ENCODE measurements at regions not wholly inside any gene's neighbourhood (a gene's known extent, or its start where the extent isn't known, plus 50 kb on each side); places are given as distances from the start of the nearest gene placed in this dataset.
"Not testable (repeated sequence)": the region's sequence is repeated elsewhere in the genome, so short reads cannot be mapped to it uniquely, and the experiment has no call there.

DNA sequence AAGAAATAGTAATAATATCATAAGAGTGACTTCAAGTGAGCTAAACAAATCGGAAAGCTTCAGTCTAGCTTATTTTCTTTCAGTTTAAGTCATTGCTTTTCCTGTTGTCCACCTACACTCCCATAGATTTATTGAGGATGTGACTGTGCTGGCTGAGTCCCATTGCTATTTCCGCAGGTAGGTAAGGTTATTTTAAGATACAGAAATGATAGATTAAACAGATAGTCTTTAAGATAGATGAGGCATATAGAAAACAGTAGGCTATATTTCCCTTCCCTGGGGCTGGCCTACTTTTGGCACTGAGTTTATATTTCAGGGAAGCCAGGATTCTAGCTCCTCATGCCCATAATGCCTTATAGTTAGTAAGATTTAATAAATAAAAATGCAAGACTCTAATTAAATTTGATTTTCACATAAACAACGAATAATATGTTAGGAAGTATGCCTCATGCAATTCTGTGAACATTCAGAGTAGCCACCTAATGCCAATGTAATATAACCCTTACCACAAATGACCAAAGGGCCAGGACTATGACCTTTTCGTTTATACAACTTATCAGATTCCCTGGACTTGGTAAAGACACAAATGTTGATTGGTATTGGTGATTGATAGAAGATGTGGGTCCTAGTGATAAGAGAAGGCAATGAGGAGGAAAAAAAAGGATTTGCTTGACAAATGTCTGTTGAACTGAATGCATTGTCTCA, 1079.3 kb downstream of the EPHA7 start:
- no peak for DNase-seq (ENCODE audit: low read depth in 4 of 4, low spot score in 2 of 4)

DNA sequence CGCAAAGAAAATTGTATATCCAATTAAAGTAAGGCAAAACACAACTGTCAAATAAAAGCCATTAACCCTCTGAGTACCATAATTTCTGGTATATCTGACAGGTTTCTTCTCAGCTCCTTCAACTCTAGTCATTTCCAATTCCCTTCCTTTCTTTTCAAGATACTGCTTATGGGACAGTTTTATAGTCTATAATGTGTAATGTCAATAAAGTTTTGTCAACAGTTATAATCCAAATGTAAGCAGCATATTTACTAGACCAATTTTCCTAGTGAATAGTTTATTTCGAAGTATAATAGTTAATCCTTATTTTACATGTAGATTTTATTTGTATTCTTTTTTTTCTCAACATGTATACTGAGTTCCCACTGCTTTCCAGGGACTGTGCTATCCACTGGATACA, 1081.8 kb downstream of the EPHA7 start:
- no peak for DNase-seq (ENCODE audit: low read depth in 4 of 4, low spot score in 2 of 4)

DNA sequence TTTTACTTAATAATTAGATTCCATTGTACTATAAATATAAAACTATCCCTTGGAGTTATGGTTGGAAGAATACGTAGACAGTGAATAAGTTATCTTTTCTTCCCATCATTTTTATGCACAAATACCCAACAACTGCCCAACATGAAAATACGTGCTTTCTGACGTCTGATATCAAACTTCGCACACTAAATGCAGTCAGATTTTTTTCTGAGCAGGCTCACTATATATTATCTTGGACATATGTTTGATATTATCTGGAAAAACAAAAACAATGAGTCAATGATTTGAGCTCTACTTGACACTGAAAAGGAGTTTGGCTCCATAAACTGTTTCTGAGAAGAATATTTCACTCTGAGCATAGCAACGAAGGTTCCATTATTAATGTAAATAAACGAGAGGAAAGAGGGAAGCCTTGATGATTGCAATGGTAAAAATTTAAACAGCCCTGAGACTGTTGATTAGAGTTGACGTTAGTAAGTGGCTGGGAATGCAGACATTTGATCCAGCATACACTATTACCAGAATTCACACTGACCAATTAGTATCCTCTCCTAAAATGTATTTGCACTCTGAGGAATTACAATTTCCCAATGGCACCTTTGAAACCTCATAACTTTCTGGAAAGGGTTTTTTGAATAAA, 1090.0 kb downstream of the EPHA7 start:
- DNase-seq (ENCODE audit: low read depth in 4 of 4, low spot score in 2 of 4) = no peak

DNA sequence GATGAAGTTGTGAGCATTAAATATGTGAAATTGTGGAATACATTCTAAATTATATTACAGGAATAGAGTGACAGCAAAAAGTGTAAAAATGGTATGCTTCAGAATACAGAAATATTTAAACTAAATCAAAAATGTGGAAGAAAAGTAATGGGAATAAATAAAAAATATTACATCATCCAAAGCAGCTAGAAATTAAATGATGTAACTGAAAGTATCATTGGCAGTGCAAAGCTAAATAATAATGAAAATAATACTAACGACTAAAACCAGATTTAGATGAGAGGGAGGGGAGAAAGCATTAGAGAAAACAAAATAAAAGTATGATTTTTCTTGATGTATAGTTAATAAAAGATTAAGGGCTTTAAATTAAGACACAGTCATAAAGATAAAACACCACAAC, 1104.0 kb downstream of the EPHA7 start:
- no peak for DNase-seq (ENCODE audit: low read depth in 4 of 4, low spot score in 2 of 4)

DNA sequence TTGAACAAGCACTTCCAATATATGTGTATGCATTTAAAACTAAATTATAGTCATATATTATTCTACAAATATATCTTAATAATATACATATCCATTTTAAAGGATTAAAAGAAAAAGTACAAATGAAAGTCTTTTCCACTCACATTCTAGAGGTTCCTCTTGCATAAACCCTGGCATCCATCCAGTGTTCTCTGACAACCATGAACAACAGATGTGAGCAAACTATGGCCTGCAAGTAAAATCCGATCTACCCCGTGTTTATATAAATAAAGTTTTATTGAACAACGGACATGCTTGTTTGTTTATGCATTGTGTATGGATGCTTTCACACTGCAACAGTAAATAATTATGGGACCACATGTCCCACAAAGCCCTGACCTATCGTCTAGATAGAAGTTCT, 1122.3 kb downstream of the EPHA7 start:
- no peak for DNase-seq (ENCODE audit: low read depth in 4 of 4, low spot score in 2 of 4)

DNA sequence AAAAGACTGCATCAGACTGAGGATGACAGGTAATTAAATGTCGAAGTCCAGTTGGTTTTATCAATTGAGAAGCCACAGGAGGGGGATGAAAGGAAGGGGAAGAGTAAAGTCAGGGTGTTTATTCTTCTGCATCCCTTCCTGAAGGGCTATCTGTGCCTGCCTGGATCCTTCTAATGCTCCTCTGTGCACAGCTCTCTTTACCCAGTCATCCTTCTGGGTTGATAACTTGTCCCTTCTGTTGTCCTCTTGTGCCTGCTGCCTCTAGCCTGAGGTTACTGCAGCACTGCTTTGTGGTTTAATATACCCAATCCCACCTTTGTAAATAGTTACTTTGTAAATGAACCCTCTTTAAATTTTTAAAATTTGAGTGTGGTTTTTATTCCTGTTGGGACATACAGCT, 1127.3 kb downstream of the EPHA7 start:
- no peak for DNase-seq (ENCODE audit: low read depth in 4 of 4, low spot score in 2 of 4)

DNA sequence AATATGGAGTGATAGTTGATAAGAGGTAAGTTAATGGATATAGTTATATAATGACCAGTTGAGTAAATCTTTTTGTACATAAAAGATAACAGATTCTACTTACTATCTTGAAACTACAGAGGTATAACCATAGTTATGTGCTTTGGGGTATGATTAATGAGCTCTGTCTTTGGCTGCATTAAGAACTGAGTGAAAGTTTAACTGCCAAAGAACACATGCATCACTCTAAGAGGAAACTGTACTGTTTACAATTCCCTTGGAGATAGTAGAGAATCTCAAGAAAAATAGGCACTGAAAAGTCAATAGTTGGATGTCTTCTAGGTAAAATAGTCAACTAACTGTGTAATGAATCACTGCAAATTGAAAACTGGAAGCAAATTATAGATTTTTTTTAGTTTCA, 1129.5 kb downstream of the EPHA7 start:
- no peak for DNase-seq (ENCODE audit: low read depth in 4 of 4, low spot score in 2 of 4)

DNA sequence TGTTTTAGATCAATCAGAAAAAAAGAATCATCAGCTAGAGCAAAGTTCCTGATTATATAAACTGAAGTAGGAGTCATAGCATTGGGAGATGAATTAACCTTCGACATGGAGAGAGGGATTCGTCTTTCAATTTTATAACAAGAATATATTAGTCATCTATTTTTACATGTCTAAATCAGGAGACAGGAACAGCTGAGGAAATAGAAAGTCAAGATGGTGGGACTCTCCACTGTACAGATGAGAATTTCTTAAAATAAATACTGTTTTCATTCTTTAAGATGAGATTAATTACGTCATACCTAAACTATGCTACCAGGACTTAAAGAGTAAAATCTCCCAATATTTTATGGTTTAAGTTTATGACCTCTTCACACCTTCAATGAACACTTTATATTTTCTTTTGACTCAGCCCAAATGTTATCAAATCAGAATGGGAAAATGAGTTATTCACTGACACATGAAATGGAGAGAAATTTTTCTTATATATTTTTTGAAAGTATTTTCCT, 1137.7 kb downstream of the EPHA7 start:
- no peak for DNase-seq (ENCODE audit: low read depth in 4 of 4, low spot score in 2 of 4)

DNA sequence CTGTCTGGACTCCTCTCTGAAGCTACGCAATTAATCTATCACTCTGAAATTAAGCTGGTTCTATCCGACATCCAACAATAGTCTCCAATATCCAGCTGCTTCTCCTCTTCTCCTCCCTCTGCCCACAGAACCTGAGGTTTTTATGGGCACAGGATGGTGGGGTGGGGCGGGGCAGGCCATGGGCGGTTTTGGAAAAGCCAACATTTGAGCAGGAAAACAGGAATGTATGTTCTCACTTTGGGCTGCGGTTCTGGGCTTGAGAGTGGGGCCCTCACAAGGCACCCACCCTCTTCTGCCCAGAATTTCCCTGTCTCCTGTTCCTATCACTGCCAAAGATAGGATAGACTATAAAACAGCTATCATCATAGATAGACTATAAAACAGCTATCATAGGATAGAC, 1144.2 kb downstream of the EPHA7 start:
- DNase-seq (ENCODE audit: low read depth in 4 of 4, low spot score in 2 of 4) = no peak

DNA sequence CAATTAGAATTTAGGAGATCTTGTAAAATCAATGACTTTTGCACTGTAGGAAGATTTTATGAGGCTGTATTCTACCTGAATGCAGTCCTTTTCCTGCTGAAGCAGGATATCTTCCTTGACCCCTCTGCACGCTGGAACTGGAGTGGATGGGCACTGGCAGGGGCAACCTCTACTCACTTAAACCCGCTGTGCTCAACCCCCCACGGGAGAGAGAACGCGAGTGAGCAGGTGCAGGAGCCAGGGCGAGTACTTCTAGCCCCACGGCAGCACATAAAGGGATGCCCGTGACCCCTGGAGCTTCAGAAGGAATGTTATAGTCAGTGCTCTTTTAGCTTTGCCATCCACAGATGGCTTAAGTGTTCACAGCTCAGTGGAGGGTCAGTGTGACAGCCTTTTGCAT, 1144.8 kb downstream of the EPHA7 start:
- DNase-seq (ENCODE audit: low read depth in 4 of 4, low spot score in 2 of 4) = no peak

GRCh38 chr6:92273694-92274093, 1145.7 kb downstream of the EPHA7 start:
- DNase-seq (ENCODE audit: low read depth in 4 of 4, low spot score in 2 of 4) = no peak

GRCh38 chr6:92271091-92271490, 1148.3 kb downstream of the EPHA7 start:
- DNase-seq (ENCODE audit: low read depth in 4 of 4, low spot score in 2 of 4) = no peak

DNA sequence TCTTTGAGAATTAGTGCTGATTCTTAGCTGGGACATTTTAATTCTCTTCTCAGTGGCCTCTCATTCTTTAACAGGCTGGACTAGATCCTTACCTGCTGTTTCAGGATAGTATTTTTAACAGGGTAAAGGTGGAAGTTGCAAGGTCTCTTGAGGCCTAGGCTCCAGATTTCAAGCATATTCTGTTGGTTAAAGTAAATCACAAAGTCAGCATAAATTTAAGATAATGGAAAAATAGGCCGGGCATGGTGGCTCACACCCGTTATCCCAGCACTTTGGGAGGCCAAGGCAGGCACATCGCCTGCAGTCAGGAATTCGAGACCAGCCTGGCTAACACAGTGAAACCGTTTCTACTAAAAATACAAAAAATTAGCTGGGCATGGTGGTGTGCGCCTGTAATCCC, 1149.0 kb downstream of the EPHA7 start:
- no peak for DNase-seq (ENCODE audit: low read depth in 4 of 4, low spot score in 2 of 4)

DNA sequence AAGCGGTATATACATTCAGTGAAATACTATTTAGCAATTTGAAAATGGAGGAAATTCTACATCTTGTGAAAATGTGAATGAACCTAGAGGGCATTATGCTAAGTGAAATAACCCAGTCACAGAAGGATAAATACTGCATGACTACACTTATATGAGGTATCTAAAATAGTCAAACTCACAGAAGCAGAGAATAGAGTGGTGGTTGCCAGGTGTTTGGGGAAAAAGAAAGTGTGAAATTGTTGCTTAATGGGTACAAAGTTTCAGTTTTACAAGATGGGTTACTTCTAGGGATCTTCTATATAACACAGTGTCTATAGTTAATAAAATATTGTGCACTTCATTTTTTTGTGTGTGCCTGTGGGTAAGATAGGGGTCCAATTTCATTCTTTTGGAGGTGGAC, 1152.0 kb downstream of the EPHA7 start:
- DNase-seq (ENCODE audit: low read depth in 4 of 4, low spot score in 2 of 4) = no peak

- DNase-seq (ENCODE audit: low read depth in 4 of 4, low spot score in 2 of 4) = no peak
These were observed 1155.5 kb downstream of the EPHA7 start for GRCh38 chr6:92263864-92264263.

- DNase-seq (ENCODE audit: low read depth in 4 of 4, low spot score in 2 of 4) = no peak
These were observed 1160.2 kb downstream of the EPHA7 start for GRCh38 chr6:92259171-92259570.

DNA sequence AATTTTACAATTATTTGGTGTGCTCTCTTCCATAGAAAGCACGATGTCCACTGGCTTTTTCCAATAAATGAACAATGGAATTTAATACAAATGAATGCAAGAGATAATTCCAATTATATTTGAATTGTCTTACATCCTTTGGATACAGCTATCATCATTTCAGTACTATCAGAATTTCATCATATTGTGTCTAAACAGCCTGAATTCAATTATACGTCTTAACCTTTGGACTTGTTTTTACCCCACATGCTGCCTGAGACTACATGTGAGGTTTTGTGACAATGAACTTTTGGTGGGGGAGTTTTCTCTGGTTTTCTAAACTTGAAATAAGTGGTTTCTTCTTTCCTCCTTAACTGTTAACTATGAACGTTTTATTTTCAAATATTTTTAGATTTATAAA, 1176.0 kb downstream of the EPHA7 start:
- no peak for DNase-seq (ENCODE audit: low read depth in 4 of 4, low spot score in 2 of 4)

DNA sequence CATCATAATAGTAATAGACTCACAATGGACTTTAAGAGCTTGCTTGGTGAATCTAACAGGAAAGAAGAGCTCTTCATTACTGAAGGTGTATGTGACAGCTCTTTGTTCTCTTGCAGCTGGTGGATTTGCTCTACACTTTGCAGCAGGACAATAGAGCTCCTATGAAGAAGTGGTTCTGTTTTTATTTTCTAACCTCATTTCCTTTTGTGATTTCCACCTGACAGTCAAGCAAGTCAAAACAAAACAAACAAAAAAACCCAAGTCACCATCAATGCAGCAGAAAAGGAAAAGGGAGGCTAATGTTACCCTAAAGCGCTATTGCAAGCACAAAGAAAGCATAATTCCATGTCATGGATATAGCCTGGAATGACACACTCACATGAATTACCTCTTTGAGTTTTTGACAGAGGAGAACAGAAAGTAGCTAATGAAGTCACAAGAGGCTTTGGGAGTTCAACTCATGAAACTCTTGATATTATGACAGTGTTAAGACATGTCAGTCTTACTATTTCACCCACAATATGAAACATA, 1188.1 kb downstream of the EPHA7 start:
- peak in 1 of 4 donors; percentile 4 for DNase-seq (ENCODE audit: low read depth in 4 of 4, low spot score in 2 of 4)

DNA sequence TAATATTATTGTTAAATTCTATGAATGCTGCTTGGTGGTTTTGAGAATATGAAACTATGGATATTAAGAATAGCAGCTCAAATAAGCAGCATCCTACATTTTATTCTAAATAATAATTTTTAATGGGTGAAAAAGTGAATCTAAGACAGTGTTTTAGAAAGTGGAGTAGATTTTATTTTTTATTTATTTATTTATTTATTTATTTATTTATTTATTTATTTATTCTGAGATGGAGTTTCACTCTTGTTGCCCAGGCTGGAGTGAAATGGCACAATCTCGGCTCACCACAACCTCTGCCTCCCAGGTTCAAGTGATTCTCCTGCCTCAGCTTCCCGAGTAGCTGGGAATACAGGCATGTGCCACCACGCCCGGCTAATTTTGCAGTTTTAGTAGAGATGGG, 1199.4 kb downstream of the EPHA7 start:
- DNase-seq (ENCODE audit: low read depth in 4 of 4, low spot score in 2 of 4) = not testable (repeated sequence)

GRCh38 chr6:92216717-92217116, 1202.6 kb downstream of the EPHA7 start:
- no peak for DNase-seq (ENCODE audit: low read depth in 4 of 4, low spot score in 2 of 4)

DNA sequence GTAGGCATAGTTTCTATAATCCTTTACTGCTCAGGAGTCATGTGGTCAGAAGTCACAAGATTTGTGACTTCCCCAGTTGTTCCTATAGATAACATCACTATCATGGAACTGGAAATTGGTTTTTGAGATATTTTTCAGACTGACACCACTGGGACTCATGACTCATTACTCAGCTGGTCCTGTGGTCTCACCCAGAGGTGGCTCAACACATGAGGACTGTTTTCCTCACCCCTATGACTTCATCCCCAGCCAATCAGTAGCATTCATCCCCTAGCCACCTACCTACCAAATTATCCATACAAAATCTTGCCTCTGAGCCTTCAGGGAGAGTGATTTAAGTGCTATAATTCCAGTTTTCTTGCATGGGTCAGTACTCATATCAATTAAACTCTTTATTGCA, 1217.7 kb downstream of the EPHA7 start:
- no peak for DNase-seq (ENCODE audit: low read depth in 4 of 4, low spot score in 2 of 4)

DNA sequence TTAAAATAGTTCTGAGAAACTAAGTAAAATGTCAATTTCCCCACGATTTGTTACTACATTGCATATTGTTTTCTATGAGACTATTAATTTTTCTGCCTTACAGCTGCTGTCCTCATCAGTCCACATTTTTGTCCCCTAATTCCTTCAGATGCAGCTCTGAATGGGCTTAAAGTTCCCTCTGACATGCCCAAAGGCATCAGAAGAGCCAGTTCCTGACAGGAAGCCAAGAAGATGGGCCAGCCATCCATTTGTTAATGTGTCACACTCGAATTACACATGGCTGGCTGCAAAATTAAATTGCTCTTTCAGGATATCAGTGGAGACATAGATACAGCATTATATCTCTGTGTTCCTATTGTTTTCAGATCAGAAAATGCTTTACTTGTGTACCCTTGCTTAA, 1223.0 kb downstream of the EPHA7 start:
- no peak for DNase-seq (ENCODE audit: low read depth in 4 of 4, low spot score in 2 of 4)
